ENCODE measurements at regions not wholly inside any gene's neighbourhood (a gene's known extent, or its start where the extent isn't known, plus 50 kb on each side); places are given as distances from the start of the nearest gene placed in this dataset.
"Not testable (repeated sequence)": the region's sequence is repeated elsewhere in the genome, so short reads cannot be mapped to it uniquely, and the experiment has no call there.

GRCh38 chr9:10867194-10867593 is 254.4 kb upstream of the PTPRD start:
- CTCF ChIA-PET = no interaction called here

GRCh38 chr9:10869687-10870086 is 256.9 kb upstream of the PTPRD start:
- DNase-seq = no peak
- ATAC-seq = no peak
- no peaks in the 10 kb centered on the region for H3K27me3 Mint-ChIP-seq
- no peaks in the 10 kb centered on the region for H3K4me1 Mint-ChIP-seq (ENCODE audit: low read depth)
- no peak overlapping the region for H3K27ac Mint-ChIP-seq
- H3K4me3 Mint-ChIP-seq = no peak overlapping the region
- POLR2A ChIA-PET = no interaction called here
- no peaks in the 10 kb centered on the region for H3K36me3 Mint-ChIP-seq (ENCODE audit: low read depth)
- intact Hi-C loops (cut with micrococcal nuclease) = no loop called here
- TF ChIP-seq, protein P1, sequence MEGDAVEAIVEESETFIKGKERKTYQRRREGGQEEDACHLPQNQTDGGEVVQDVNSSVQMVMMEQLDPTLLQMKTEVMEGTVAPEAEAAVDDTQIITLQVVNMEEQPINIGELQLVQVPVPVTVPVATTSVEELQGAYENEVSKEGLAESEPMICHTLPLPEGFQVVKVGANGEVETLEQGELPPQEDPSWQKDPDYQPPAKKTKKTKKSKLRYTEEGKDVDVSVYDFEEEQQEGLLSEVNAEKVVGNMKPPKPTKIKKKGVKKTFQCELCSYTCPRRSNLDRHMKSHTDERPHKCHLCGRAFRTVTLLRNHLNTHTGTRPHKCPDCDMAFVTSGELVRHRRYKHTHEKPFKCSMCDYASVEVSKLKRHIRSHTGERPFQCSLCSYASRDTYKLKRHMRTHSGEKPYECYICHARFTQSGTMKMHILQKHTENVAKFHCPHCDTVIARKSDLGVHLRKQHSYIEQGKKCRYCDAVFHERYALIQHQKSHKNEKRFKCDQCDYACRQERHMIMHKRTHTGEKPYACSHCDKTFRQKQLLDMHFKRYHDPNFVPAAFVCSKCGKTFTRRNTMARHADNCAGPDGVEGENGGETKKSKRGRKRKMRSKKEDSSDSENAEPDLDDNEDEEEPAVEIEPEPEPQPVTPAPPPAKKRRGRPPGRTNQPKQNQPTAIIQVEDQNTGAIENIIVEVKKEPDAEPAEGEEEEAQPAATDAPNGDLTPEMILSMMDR (IDR thresholded peaks at IDR 0.05) = no peak
- H3K9me3 Mint-ChIP-seq = peaks cover 4% of the 10 kb centered on the region
- CTCF ChIA-PET = no interaction called here

More at GRCh38 chr9:10867194-10867593, 254.4 kb upstream of the PTPRD start:
- no peak for DNase-seq
- H3K36me3 Mint-ChIP-seq (ENCODE audit: low read depth) = no peaks in the 10 kb centered on the region
- H3K4me1 Mint-ChIP-seq (ENCODE audit: low read depth) = no peaks in the 10 kb centered on the region
- intact Hi-C loops (cut with micrococcal nuclease) = no loop called here
- no peak overlapping the region for H3K4me3 Mint-ChIP-seq
- no peak overlapping the region for H3K27ac Mint-ChIP-seq
- POLR2A ChIA-PET = no interaction called here
- ATAC-seq = no peak
- TF ChIP-seq, protein P1 (IDR thresholded peaks at IDR 0.05) = no peak
- H3K9me3 Mint-ChIP-seq = peaks cover 5% of the 10 kb centered on the region
- no peaks in the 10 kb centered on the region for H3K27me3 Mint-ChIP-seq

- Mint-ChIP-seq H3K27me3 (no peaks in the 10 kb centered on the region), H3K36me3 (ENCODE audit: low read depth) (no peaks in the 10 kb centered on the region), H3K4me1 (ENCODE audit: low read depth) (no peaks in the 10 kb centered on the region), H3K27ac (no peak overlapping the region), H3K4me3 (no peak overlapping the region), H3K9me3 (peaks cover 3% of the 10 kb centered on the region)
- TF ChIP-seq, protein P1 (IDR thresholded peaks at IDR 0.05) = no peak
- intact Hi-C loops (cut with micrococcal nuclease) = no loop called here
- POLR2A ChIA-PET = no interaction called here
- CTCF ChIA-PET = no interaction called here
- ATAC-seq (no peak), DNase-seq (no peak)
Measured at GRCh38 chr9:10873999-10874398, 261.2 kb upstream of the PTPRD start.

DNA sequence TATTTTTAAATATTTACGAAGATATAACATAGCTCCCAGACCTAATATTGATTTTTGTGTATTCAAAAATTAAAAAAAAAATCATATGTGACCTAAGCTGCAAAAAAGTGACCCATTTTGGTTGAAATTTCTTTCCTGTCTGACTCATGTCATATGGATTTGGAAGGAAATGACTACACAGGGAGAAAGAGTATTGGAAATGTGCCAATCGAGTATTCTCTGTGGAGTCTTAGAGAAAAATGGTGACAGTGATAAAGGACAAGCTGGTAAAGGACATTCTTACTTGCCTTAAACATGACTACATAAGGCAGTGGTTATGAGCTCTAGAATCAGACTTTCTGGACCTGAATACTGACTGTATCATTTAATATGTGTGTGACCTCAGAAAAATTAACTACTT is 262.9 kb upstream of the PTPRD start:
- intact Hi-C loops (cut with micrococcal nuclease) = no loop called here
- H3K36me3 Mint-ChIP-seq (ENCODE audit: low read depth) = no peaks in the 10 kb centered on the region
- no peak overlapping the region for H3K27ac Mint-ChIP-seq
- DNase-seq = no peak
- ChIA-PET POLR2A (no interaction called here), CTCF (no interaction called here)
- no peak for ATAC-seq
- H3K4me3 Mint-ChIP-seq = no peak overlapping the region
- H3K4me1 Mint-ChIP-seq (ENCODE audit: low read depth) = no peaks in the 10 kb centered on the region
- peaks cover 8% of the 10 kb centered on the region for H3K9me3 Mint-ChIP-seq
- TF ChIP-seq, protein P1 (IDR thresholded peaks at IDR 0.05) = no peak
- H3K27me3 Mint-ChIP-seq = no peaks in the 10 kb centered on the region

GRCh38 chr9:10876333-10876732 is 263.5 kb upstream of the PTPRD start:
- intact Hi-C loops (cut with micrococcal nuclease) = no loop called here

GRCh38 chr9:10890266-10890665 is 277.5 kb upstream of the PTPRD start:
- CTCF ChIA-PET; H3K4me1 Mint-ChIP-seq (ENCODE audit: low read depth); intact Hi-C loops (cut with micrococcal nuclease); H3K36me3 Mint-ChIP-seq (ENCODE audit: low read depth); POLR2A ChIA-PET; H3K27me3 Mint-ChIP-seq; H3K4me3 Mint-ChIP-seq; DNase-seq; ATAC-seq; H3K27ac Mint-ChIP-seq: not testable (repeated sequence)
- peaks cover 16% of the 10 kb centered on the region for H3K9me3 Mint-ChIP-seq

More at GRCh38 chr9:10876333-10876732, 263.5 kb upstream of the PTPRD start:
- no peak overlapping the region for H3K4me3 Mint-ChIP-seq
- DNase-seq = no peak
- POLR2A ChIA-PET = no interaction called here
- no peak overlapping the region for H3K27ac Mint-ChIP-seq
- H3K4me1 Mint-ChIP-seq (ENCODE audit: low read depth) = no peaks in the 10 kb centered on the region
- CTCF ChIA-PET = no interaction called here
- TF ChIP-seq, protein P1 (IDR thresholded peaks at IDR 0.05) = no peak
- ATAC-seq = no peak
- H3K36me3 Mint-ChIP-seq (ENCODE audit: low read depth) = no peaks in the 10 kb centered on the region
- H3K9me3 Mint-ChIP-seq = peaks cover 8% of the 10 kb centered on the region
- H3K27me3 Mint-ChIP-seq = no peaks in the 10 kb centered on the region

Data from activated CD8-positive, alpha-beta T cell treated with anti-CD3 and anti-CD28 coated beads for 36 hours (primary cell).